IMR-90 (cell line): ENCODE measurements at regions not wholly inside any gene's neighbourhood (a gene's known extent, or its start where the extent isn't known, plus 50 kb on each side); places are given as distances from the start of the nearest gene placed in this dataset.

Experiments
- ATAC-seq: fragments of 200-7000 bp; cut with Tn5 transposase; 2 replicates; pipeline ENCODE4 v1.9.1; 2020; ENCODE audit warnings: low read depth, mild to moderate bottlenecking, moderate library complexity
- BruUV-seq: library from RNA; stranded (reverse); fragments of 400-500 nt; replicated peaks from 2 replicates; lab custom pipeline; 2021; lab: Mats Ljungman, UMichigan
- CTCF ChIA-PET: fragments of 300-600 bp; formaldehyde crosslinking; extraction: SDS; loops from one replicate; lab custom pipeline; 2021; ENCODE audit warnings: antibody characterized with exemption; lab: Yijun Ruan, JAX
- POLR2A ChIA-PET: fragments of 300-600 bp; sonication (Branson Sonifier 250); formaldehyde crosslinking; loops from one replicate; lab custom pipeline; 2022; ENCODE audit warnings: antibody characterized with exemption; ENCODE audit not compliant: unreplicated experiment; lab: Charles Lee
- DNase-seq: peaks from one replicate; pipeline ENCODE4 v3.0.0; 2013
- H2AFZ ChIP-seq: replicated peaks from 2 replicates; pipeline ENCODE3; 2013; ENCODE audit warnings: low read length, mild to moderate bottlenecking; ENCODE audit not compliant: poor library complexity
- H2AK5ac ChIP-seq: 2 replicates; pipeline ENCODE4 v1.6.1; 2013; ENCODE audit warnings: low read depth, low read length, inconsistent platforms
- H2AK9ac ChIP-seq: replicated peaks from 2 replicates; pipeline ENCODE3; 2013; ENCODE audit warnings: mild to moderate bottlenecking, low read depth, low read length, moderate library complexity; ENCODE audit not compliant: poor library complexity
- H2BK120ac ChIP-seq: 2 replicates; pipeline ENCODE4 v1.6.1; 2013; ENCODE audit warnings: low read depth, low read length, inconsistent platforms
- H2BK15ac ChIP-seq: 3 replicates; pipeline ENCODE4 v1.6.1; 2013; ENCODE audit warnings: low read depth, low read length, inconsistent platforms
- H2BK20ac ChIP-seq: 2 replicates; pipeline ENCODE4 v1.6.1; 2013; ENCODE audit warnings: low read depth, mild to moderate bottlenecking, inconsistent platforms, low read length, moderate library complexity
- H2BK5ac ChIP-seq: 2 replicates; pipeline ENCODE4 v1.6.1; 2013; ENCODE audit warnings: mild to moderate bottlenecking, low read depth, low read length, inconsistent platforms; ENCODE audit not compliant: poor library complexity, severe bottlenecking
- H3K14ac ChIP-seq: replicated peaks from 2 replicates; pipeline ENCODE4 v1.6.1; 2013; ENCODE audit warnings: low read depth, low read length, inconsistent platforms
- H3K18ac ChIP-seq: 2 replicates; pipeline ENCODE4 v1.6.1; 2013; ENCODE audit warnings: low read depth, low read length, control low read depth
- H3K23ac ChIP-seq: 2 replicates; pipeline ENCODE4 v1.6.1; 2013; ENCODE audit warnings: low read depth, low read length, inconsistent platforms
- H3K27ac ChIP-seq: 2 replicates; pipeline ENCODE4 v1.5.1; 2013; ENCODE audit warnings: mild to moderate bottlenecking, control low read depth, low read length; ENCODE audit not compliant: insufficient read depth
- H3K27me3 ChIP-seq: 2 replicates; pipeline ENCODE4 v1.6.1; 2013; ENCODE audit warnings: low read length; ENCODE audit not compliant: control insufficient read depth, insufficient read depth
- H3K36me3 ChIP-seq: 2 replicates; pipeline ENCODE4 v1.6.1; 2013; ENCODE audit warnings: low read length, mixed read lengths; ENCODE audit not compliant: control insufficient read depth, insufficient read depth
- H3K4ac ChIP-seq: 2 replicates; pipeline ENCODE4 v1.6.1; 2013; ENCODE audit warnings: low read depth, low read length, inconsistent platforms
- H3K4me1 ChIP-seq: 2 replicates; pipeline ENCODE4 v1.6.1; 2013; ENCODE audit warnings: low read length, mixed read lengths; ENCODE audit not compliant: control insufficient read depth, insufficient read depth
- H3K4me2 ChIP-seq: 2 replicates; pipeline ENCODE4 v1.6.1; 2013; ENCODE audit warnings: low read depth, mild to moderate bottlenecking, control low read depth, low read length, moderate library complexity
- H3K4me3 ChIP-seq: 2 replicates; pipeline ENCODE4 v1.5.1; 2013; ENCODE audit warnings: low read depth, mild to moderate bottlenecking, control low read depth, low read length, moderate library complexity; ENCODE audit not compliant: insufficient read depth
- H3K56ac ChIP-seq: 2 replicates; pipeline ENCODE4 v1.6.1; 2013; ENCODE audit warnings: low read length, inconsistent platforms; ENCODE audit not compliant: insufficient read depth; ENCODE audit errors: extremely low read depth
- H3K79me1 ChIP-seq, 2 experiments: 2 replicates each; pipeline ENCODE4 v1.6.1; 2013; ENCODE audit warnings: low read length in 2 of 2, inconsistent platforms in 1 of 2, low read depth in 1 of 2
- H3K9ac ChIP-seq: 2 replicates; pipeline ENCODE4 v1.6.1; 2013; ENCODE audit warnings: low read depth, low read length, control low read depth
- H3K9me1 ChIP-seq: 2 replicates; pipeline ENCODE4 v1.6.1; 2013; ENCODE audit warnings: low read length, inconsistent platforms; ENCODE audit not compliant: insufficient read depth
- H3K9me3 ChIP-seq: 2 replicates; pipeline ENCODE4 v1.6.1; 2013; ENCODE audit warnings: low read length; ENCODE audit not compliant: control insufficient read depth, insufficient read depth
- H4K20me1 ChIP-seq: 2 replicates; pipeline ENCODE4 v1.6.1; 2013; ENCODE audit warnings: low read length, inconsistent platforms; ENCODE audit not compliant: insufficient read depth
- H4K5ac ChIP-seq: 2 replicates; pipeline ENCODE4 v1.6.1; 2013; ENCODE audit warnings: mild to moderate bottlenecking, low read depth, low read length, control low read depth
- H4K8ac ChIP-seq, 2 experiments: 2 replicates each; pipeline ENCODE4 v1.6.1; 2013; ENCODE audit warnings: low read depth in 2 of 2, low read length in 2 of 2, control low read depth in 1 of 2, inconsistent platforms in 1 of 2
- H4K91ac ChIP-seq: 2 replicates; pipeline ENCODE4 v1.6.1; 2013; ENCODE audit warnings: low read depth, low read length, inconsistent platforms; ENCODE audit not compliant: insufficient read depth
- ELK1 ChIP-seq: fragments of 150-350 bp; IDR thresholded peaks from 2 replicates; pipeline ENCODE4 v1.6.1; 2016; ENCODE audit warnings: low read depth, mild to moderate bottlenecking, low read length, moderate library complexity, borderline replicate concordance
- FOS ChIP-seq: fragments of 150-350 bp; IDR thresholded peaks from 2 replicates; pipeline ENCODE4 v1.6.1; 2016; ENCODE audit warnings: low read depth, low read length
- MAFK ChIP-seq: IDR thresholded peaks from 2 replicates; pipeline ENCODE4 v1.6.1; 2012; ENCODE audit warnings: low read depth, low read length, improper control_type of control experiment
- MAZ ChIP-seq: IDR thresholded peaks from 2 replicates; pipeline ENCODE4 v1.6.1; 2012; ENCODE audit warnings: low read depth, mild to moderate bottlenecking, low read length, improper control_type of control experiment, moderate library complexity, borderline replicate concordance
- MXI1 ChIP-seq: IDR thresholded peaks from 2 replicates; pipeline ENCODE4 v1.6.1; 2012; ENCODE audit warnings: low read depth, mild to moderate bottlenecking, low read length, moderate library complexity, borderline replicate concordance
- NFE2L2 ChIP-seq: fragments of 150-350 bp; IDR thresholded peaks from 2 replicates; pipeline ENCODE4 v1.6.1; 2016; ENCODE audit warnings: low read depth, mild to moderate bottlenecking, low read length
- RAD21 ChIP-seq: IDR thresholded peaks from 2 replicates; pipeline ENCODE4 v1.6.1; 2012; ENCODE audit warnings: low read length, improper control_type of control experiment
- RCOR1 ChIP-seq: IDR thresholded peaks from 2 replicates; pipeline ENCODE4 v1.6.1; 2012; ENCODE audit warnings: mild to moderate bottlenecking, low read length, improper control_type of control experiment; ENCODE audit not compliant: insufficient replicate concordance
- RFX5 ChIP-seq: IDR thresholded peaks from 2 replicates; pipeline ENCODE4 v1.8.0; 2012; ENCODE audit warnings: low read depth, mild to moderate bottlenecking, low read length, moderate library complexity
- dilution Hi-C: fragments of 300-500 bp; cut with HindIII; formaldehyde crosslinking; loops from one replicate; pipeline ENCODE4 v1.14.3; 2018; ENCODE audit warnings: low sequenced_read_pairs; ENCODE audit not compliant: unreplicated experiment
- in situ Hi-C: fragments of 300-500 bp; cut with MboI; formaldehyde crosslinking; loops from 3 replicates; pipeline ENCODE4 v1.14.3; 2019; ENCODE audit warnings: low sequenced_read_pairs, inconsistent platforms, mixed read lengths
- intact Hi-C: fragments of 100-400 bp; cut with micrococcal nuclease; formaldehyde crosslinking; loops from 2 replicates; pipeline ENCODE4 v1.10.0; 2022

DNA sequence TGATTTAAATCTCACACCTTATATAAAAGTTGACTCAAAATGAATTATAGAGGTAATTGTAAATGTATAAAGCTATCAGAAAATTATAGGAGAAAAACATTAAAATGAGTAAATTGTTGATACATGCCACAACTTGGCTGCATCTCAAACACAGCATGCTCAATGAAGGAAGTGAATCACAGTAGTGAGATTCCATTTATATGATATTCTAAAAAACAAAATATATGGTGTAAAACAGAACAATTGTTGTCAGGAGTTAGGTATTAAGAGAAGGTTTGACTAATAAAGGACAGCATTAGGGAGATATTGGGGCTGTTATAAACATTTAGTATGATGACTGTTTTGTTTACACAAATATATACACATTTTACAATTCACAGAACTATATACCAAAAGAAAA, 356.6 kb upstream of the CELF4 start:
- H2AK5ac ChIP-seq = no peak overlapping the region
- H2AFZ ChIP-seq = no peak overlapping the region
- H3K27ac ChIP-seq = no peak overlapping the region
- H4K91ac ChIP-seq = no peak overlapping the region
- in situ Hi-C loops (no loop called here), dilution Hi-C loops (no loop called here), intact Hi-C loops (no loop called here)
- H2BK120ac ChIP-seq = no peak overlapping the region
- H3K4ac ChIP-seq = no peak overlapping the region
- no peak overlapping the region for H3K23ac ChIP-seq
- H4K20me1 ChIP-seq = no peaks in the 10 kb centered on the region
- no peak for TF ChIP-seq ELK1
- TF ChIP-seq MXI1 = no peak
- no peak for TF ChIP-seq RCOR1
- no peak for TF ChIP-seq NFE2L2
- no peak for TF ChIP-seq FOS
- no peak for TF ChIP-seq RAD21
- TF ChIP-seq RFX5 = no peak
- TF ChIP-seq MAZ = no peak
- TF ChIP-seq MAFK = no peak
- no peaks in the 10 kb centered on the region for H3K79me1 ChIP-seq
- no peak overlapping the region for H3K4me2 ChIP-seq
- H4K5ac ChIP-seq = no peak overlapping the region
- no peaks in the 10 kb centered on the region for H3K4me1 ChIP-seq
- CTCF ChIA-PET = no interaction called here
- H3K9me1 ChIP-seq = no peaks in the 10 kb centered on the region
- no peak overlapping the region for H3K56ac ChIP-seq
- DNase-seq = no peak
- H2AK9ac ChIP-seq = no peak overlapping the region
- no peak overlapping the region for H3K4me3 ChIP-seq
- H3K14ac ChIP-seq = no peak overlapping the region
- POLR2A ChIA-PET = no interaction called here
- H3K36me3 ChIP-seq = no peaks in the 10 kb centered on the region
- H3K9me3 ChIP-seq = 0 out of 2 replicates have a peak, but pooled peaks cover 2% of the 10 kb centered on the region
- H2BK15ac ChIP-seq = no peak overlapping the region
- H3K18ac ChIP-seq = no peak overlapping the region
- H4K8ac ChIP-seq = no peak overlapping the region
- H2BK20ac ChIP-seq = no peak overlapping the region
- no peaks in the 10 kb centered on the region for H3K27me3 ChIP-seq
- BruUV-seq = no TSS peak
- no peak for ATAC-seq
- no peak overlapping the region for H3K9ac ChIP-seq
- H2BK5ac ChIP-seq = no peak overlapping the region
